Superior temporal gyrus (tissue), 1 donor: ENCODE measurements at regions not wholly inside any gene's neighbourhood (a gene's known extent, or its start where the extent isn't known, plus 50 kb on each side); places are given as distances from the start of the nearest gene placed in this dataset.
"Not testable (repeated sequence)": the region's sequence is repeated elsewhere in the genome, so short reads cannot be mapped to it uniquely, and the experiment has no call there.

Source experiments
- DNase-seq: peaks from one replicate; pipeline ENCODE4 v3.0.0-alpha.2; 2016; ENCODE audit errors: extremely low spot score

GRCh38 chr5:168142402-168142801 lies 149.0 kb upstream of the WWC1 start:
- no peak for DNase-seq

DNA sequence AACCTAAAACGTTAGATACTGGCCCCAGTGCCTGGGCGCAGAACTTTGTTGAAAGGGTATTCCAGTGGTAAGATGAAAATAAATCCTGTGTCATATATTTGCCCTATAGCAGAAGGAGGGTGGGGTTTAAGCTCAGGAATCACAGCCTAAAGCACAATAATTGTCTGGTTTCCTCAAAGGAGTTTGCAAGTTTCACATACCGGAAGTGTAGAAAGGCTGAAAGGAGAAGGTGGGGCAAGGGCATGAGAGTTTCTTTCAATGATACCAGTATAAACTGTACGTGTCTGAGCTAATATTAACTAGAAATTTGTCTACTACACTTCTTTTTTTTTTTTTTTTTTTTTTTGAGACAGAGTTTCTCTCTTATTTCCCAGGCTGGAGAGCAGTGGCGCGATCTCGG lies 147.9 kb upstream of the WWC1 start:
- DNase-seq: not testable (repeated sequence)

DNA sequence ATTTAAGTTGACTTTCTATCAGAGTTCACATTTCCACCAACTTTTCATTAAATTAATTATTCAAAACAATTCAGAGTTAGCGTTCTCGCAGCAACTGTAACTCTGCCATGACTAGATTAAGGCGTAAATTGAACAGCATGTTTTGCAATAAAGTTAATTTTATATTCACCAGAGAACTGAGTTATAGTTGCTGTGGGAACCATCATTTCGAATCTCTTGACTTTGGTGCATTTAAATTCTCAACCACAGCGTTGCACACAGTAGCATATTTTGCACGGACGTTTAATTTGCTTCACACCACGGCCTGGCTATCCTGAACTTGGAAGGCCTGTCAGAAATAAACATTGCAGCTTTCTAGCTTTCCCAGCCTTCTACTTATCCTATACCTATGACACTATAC lies 144.3 kb upstream of the WWC1 start:
- no peak for DNase-seq

GRCh38 chr5:168147568-168148360 lies 143.7 kb upstream of the WWC1 start:
- peak; percentile 31 for DNase-seq

DNA sequence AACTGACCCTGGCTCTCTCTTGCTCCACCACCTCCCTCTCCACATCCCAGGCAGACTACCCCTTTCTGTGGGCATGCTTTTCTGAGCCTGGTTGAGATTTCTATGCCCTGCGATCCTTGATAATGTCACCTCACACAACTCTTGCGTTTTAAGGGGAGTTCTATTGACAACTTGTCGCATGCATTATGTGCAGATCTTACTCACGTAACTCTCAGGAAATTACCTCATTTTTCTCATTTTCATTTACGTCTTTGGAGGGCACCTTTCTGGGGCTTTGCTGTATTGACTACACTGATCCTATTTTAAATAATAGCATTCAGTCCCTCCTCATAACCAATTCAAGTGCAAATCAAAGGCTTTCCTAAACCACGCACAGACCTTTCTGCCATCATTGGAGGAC lies 140.4 kb upstream of the WWC1 start:
- DNase-seq: no peak

GRCh38 chr5:168152660-168153059 lies 138.8 kb upstream of the WWC1 start:
- DNase-seq: no peak

DNA sequence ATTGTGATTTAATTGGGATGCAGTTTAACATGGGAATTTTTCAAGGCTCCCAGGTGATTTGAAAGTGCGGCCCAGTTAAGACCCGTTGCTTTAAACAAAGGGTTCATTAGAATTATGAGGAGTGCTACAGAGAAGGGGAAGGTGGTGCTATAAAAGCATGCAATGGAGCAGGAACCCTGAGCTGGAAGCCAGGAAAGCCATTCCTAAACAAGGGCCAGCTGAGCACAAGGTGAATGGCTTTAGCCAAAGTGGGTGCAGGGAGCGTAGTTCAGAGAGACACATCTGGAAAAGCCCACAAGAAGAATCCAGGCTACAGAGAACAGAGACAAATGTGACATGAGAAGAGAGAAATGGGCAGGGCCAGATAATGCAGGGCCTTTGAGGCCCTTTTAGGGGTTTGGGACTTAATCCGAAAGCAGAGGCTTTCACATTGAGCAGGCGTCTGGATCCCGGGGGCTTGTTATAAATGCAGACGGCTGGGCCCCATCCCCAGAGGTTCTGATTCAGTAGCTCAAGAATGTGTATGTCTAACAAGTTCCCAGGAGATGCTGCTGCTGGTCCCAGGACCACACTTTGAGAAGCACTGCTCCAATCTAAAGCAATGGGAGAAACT lies 138.1 kb upstream of the WWC1 start:
- no peak for DNase-seq

- DNase-seq: no peak
Observed at GRCh38 chr5:168153876-168154270, 137.6 kb upstream of the WWC1 start.

DNA sequence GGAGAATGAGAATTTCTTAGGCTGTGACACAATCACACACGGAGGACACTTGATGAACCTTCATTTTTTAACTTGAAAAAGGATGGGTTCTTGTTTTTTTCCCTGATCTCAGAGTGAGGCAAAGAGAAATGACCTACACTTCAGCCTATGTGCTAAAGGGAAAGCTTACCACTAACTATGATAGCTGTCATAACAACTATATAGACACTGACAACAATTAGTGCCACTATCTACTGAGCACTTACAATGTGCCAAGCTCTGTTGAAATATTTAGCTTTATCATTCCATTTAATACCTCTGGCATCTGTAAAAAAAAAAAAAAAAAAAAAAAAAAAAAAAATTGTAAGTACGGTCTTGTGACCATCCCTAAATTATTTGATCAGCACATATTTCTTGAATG lies 135.9 kb upstream of the WWC1 start:
- no peak for DNase-seq

DNA sequence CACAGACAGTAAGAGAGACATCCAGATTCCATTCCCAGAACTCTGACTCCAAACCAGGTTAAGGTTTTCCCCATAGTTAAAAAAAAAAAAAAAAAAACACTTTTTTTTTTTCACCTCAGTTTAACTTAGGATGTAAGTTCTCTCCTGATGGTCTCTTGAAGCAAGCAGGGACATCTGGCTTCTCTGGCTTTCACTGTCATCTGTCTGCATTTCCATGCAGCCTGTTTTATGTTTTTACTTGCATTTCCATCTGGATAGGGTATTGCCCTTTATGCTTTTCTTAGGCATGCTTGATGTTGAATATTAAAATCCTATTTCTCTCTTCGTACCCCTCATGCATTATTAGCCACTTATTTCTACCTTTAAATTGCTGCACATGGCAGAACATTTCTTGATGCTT lies 135.3 kb upstream of the WWC1 start:
- no peak for DNase-seq

DNA sequence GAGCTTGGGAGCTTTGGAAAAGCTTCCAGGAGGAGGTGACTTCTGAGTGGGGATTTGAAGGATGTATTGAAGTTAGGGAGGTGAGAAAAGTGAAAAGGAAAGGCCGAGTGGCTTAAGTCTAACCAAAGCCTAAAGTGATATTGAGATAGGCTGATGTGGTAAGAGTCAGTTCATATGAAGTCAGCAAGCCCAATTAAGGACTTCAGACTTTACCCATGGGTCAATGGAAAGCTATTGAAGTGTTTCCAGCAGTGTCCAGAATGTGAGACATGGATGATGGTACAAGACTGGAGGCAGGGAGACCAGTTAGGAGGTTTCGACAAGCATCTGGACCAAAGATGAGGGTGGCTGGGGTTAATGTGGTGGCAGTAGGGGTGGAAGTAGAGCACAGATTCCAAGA lies 134.3 kb upstream of the WWC1 start:
- no peak for DNase-seq

DNA sequence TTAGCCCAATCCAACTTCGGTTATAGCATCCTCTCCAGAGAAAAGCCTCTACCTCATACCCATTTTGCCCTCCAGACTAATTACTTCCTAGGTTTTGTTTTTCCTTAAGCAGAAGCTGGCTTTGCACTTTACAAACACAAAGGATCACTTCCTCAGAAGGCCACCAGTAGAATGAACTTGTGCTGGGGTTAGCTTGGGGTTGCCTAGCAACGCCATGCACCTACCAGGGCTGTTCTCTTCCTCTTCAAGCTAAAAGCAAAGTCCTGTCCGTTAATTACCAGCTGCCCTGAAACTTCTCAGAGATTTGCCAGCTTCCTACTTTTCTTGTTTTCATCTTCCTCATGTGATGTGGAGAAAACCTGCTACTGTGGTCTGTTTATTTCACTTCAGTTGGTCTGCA lies 132.0 kb upstream of the WWC1 start:
- no peak for DNase-seq

DNA sequence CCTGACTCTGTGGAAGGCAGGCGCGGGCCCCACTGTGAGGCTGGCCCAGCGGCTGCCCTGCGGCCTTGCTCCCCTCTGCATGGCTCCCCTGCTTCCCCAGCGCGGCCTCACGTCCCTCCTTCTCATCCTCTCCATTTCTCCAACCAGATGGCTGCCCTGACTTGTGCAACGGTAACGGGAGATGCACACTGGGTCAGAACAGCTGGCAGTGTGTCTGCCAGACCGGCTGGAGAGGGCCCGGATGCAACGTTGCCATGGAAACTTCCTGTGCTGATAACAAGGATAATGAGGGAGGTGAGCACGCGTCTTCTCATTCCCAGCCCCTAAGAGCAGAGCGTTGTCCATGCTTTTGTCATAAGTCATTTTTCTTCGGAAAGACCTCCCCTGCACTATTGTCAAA lies 129.0 kb upstream of the WWC1 start:
- no peak for DNase-seq

GRCh38 chr5:168163966-168164365 lies 127.5 kb upstream of the WWC1 start:
- no peak for DNase-seq

DNA sequence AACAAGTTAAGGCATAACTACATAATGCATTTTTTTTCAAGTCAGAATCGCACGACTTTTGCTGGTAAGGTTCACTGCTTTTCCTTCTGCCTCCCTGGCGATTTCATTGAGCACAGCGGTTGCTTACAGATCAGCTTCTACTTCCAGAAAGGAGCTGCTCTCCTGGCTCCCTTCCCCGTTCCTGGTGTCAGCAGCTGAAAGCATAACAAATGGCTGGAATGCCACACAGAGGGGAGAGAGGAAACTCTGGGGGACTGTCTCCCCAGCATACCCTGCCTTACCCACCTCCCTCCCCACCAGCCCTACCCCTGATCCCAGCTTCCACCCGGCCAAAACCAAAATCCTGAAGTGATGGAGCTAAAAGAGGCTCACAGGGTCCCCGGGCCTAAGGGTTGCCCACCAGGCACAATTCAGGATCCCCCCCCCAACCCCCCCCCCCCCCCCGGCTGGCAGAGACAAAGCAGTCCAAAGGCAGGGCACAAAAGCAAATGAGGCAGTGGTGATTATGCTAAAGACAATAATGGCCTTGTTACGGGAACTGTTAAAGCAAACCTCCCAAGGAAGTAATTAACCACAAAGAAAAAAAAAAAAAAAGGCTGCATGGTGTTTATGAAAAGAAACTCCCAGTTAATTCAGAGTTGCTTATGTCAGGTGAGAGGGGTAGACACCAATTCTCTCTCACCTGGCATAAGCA lies 126.1 kb upstream of the WWC1 start:
- DNase-seq: peak; percentile 43

DNA sequence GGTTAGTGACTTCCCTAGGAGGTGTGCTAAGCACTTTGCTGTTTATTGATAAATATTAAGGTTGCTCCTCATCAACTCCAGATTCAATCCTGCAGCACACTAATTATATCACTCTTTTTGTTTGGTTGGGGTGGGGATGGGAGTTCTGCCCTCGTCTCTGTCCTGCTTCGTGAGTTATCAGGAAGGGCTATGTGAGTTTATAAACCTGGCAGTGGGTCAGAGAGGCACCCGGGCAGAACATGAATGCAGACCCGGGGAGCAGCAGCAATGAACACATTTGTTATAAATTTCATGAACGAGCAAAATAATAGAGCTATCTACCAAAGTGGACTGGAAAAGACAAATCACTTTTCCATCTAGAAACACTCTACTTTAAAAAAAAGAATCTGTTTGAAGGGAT lies 125.5 kb upstream of the WWC1 start:
- no peak for DNase-seq

- no peak for DNase-seq
Observed at GRCh38 chr5:168167338-168167737, 124.1 kb upstream of the WWC1 start.

GRCh38 chr5:168168978-168169698 lies 122.3 kb upstream of the WWC1 start:
- DNase-seq: no peak

- DNase-seq: no peak
Observed at GRCh38 chr5:168169791-168170190, 121.7 kb upstream of the WWC1 start.

GRCh38 chr5:168171901-168172759 lies 119.3 kb upstream of the WWC1 start:
- DNase-seq: no peak

- no peak for DNase-seq
Observed at GRCh38 chr5:168172760-168173223, 118.7 kb upstream of the WWC1 start.
